H9 (cell line): ENCODE measurements at regions not wholly inside any gene's neighbourhood (a gene's known extent, or its start where the extent isn't known, plus 50 kb on each side); places are given as distances from the start of the nearest gene placed in this dataset.
"Not testable (repeated sequence)": the region's sequence is repeated elsewhere in the genome, so short reads cannot be mapped to it uniquely, and the experiment has no call there.

ENCODE experiments used
- DNase-seq: peaks from one replicate; pipeline ENCODE4 v3.0.0-alpha.2; 2017
- H2AFZ ChIP-seq: one replicate; pipeline ENCODE4 v1.6.1; 2013; ENCODE audit warnings: mild to moderate bottlenecking, low read length, control low read depth, moderate library complexity
- H2AK5ac ChIP-seq: 2 replicates; pipeline ENCODE4 v1.6.1; 2013; ENCODE audit warnings: low read length, control low read depth, mixed read lengths; ENCODE audit not compliant: insufficient read length
- H2BK120ac ChIP-seq: one replicate; pipeline ENCODE4 v1.6.1; 2013; ENCODE audit warnings: low read depth, mild to moderate bottlenecking, low read length, control low read depth, inconsistent platforms; ENCODE audit not compliant: poor library complexity, severe bottlenecking
- H2BK12ac ChIP-seq: 2 replicates; pipeline ENCODE4 v1.6.1; 2013; ENCODE audit warnings: low read length, control low read depth, mixed read lengths, low read depth; ENCODE audit not compliant: insufficient read length
- H2BK15ac ChIP-seq: 2 replicates; pipeline ENCODE4 v1.6.1; 2013; ENCODE audit warnings: low read depth, low read length, control low read depth
- H2BK20ac ChIP-seq: one replicate; pipeline ENCODE4 v1.6.1; 2013; ENCODE audit warnings: low read depth, mild to moderate bottlenecking, low read length, control low read depth, inconsistent platforms; ENCODE audit not compliant: poor library complexity, severe bottlenecking
- H2BK5ac ChIP-seq: 2 replicates; pipeline ENCODE4 v1.6.1; 2013; ENCODE audit warnings: low read length, control low read depth, mixed read lengths; ENCODE audit not compliant: insufficient read length
- H3K14ac ChIP-seq: 2 replicates; pipeline ENCODE4 v1.6.1; 2013; ENCODE audit warnings: low read length, control low read depth; ENCODE audit not compliant: insufficient read depth
- H3K18ac ChIP-seq: 2 replicates; pipeline ENCODE4 v1.6.1; 2013; ENCODE audit warnings: low read depth, mild to moderate bottlenecking, mixed read lengths, low read length, control low read depth; ENCODE audit not compliant: insufficient read length
- H3K23ac ChIP-seq: 2 replicates; pipeline ENCODE4 v1.6.1; 2013; ENCODE audit warnings: low read length, control low read depth, mixed read lengths, low read depth; ENCODE audit not compliant: insufficient read length
- H3K23me2 ChIP-seq: 2 replicates; pipeline ENCODE4 v1.6.1; 2013; ENCODE audit warnings: low read depth, mild to moderate bottlenecking, mixed read lengths, low read length, control low read depth; ENCODE audit not compliant: insufficient read length, poor library complexity, severe bottlenecking
- H3K27ac ChIP-seq: 2 replicates; pipeline ENCODE4 v1.5.1; 2013; ENCODE audit warnings: low read length, control low read depth, mixed read lengths, low read depth; ENCODE audit not compliant: insufficient read length
- H3K27me3 ChIP-seq: 2 replicates; pipeline ENCODE4 v1.6.1; 2013; ENCODE audit warnings: low read length, control low read depth, inconsistent platforms; ENCODE audit not compliant: insufficient read depth
- H3K4ac ChIP-seq: 2 replicates; pipeline ENCODE4 v1.6.1; 2013; ENCODE audit warnings: low read depth, mild to moderate bottlenecking, control low read depth, inconsistent platforms, low read length, moderate library complexity
- H3K4me1 ChIP-seq: 2 replicates; pipeline ENCODE4 v1.6.1; 2013; ENCODE audit warnings: low read length, control low read depth, inconsistent platforms; ENCODE audit not compliant: insufficient read depth
- H3K4me2 ChIP-seq: 2 replicates; pipeline ENCODE4 v1.6.1; 2013; ENCODE audit warnings: low read length, control low read depth, mixed read lengths; ENCODE audit not compliant: insufficient read length, insufficient read depth
- H3K56ac ChIP-seq: 2 replicates; pipeline ENCODE4 v1.6.1; 2013; ENCODE audit warnings: low read depth, mild to moderate bottlenecking, mixed read lengths, low read length, control low read depth; ENCODE audit not compliant: insufficient read length
- H3K79me1 ChIP-seq: 2 replicates; pipeline ENCODE4 v1.6.1; 2013; ENCODE audit warnings: low read depth, mild to moderate bottlenecking, moderate library complexity, low read length, control low read depth, inconsistent platforms; ENCODE audit not compliant: insufficient read depth, poor library complexity, severe bottlenecking
- H3K79me2 ChIP-seq: 2 replicates; pipeline ENCODE4 v1.6.1; 2013; ENCODE audit warnings: low read length, control low read depth, inconsistent platforms; ENCODE audit not compliant: insufficient read depth
- H3K9ac ChIP-seq: 2 replicates; pipeline ENCODE4 v1.6.1; 2013; ENCODE audit warnings: low read length, control low read depth, mixed read lengths; ENCODE audit not compliant: insufficient read length; ENCODE audit errors: extremely low read depth
- H3K9me3 ChIP-seq: one replicate; pipeline ENCODE4 v1.6.1; 2013; ENCODE audit warnings: low read depth, low read length, inconsistent platforms; ENCODE audit not compliant: control insufficient read depth
- H3T11ph ChIP-seq: one replicate; pipeline ENCODE4 v1.6.1; 2013; ENCODE audit warnings: mild to moderate bottlenecking, low read length, control low read depth, inconsistent platforms
- H4K20me1 ChIP-seq: one replicate; pipeline ENCODE4 v1.6.1; 2013; ENCODE audit not compliant: control insufficient read depth, insufficient read length, insufficient read depth
- H4K5ac ChIP-seq: 2 replicates; pipeline ENCODE4 v1.6.1; 2013; ENCODE audit warnings: low read depth, mild to moderate bottlenecking, mixed read lengths, low read length, control low read depth; ENCODE audit not compliant: insufficient read length
- H4K8ac ChIP-seq: replicated peaks from 2 replicates; pipeline ENCODE4 v1.6.1; 2013; ENCODE audit warnings: low read length, control low read depth, mixed read lengths, low read depth; ENCODE audit not compliant: insufficient read length
- H4K91ac ChIP-seq: 2 replicates; pipeline ENCODE4 v1.6.1; 2013; ENCODE audit warnings: low read depth, mild to moderate bottlenecking, moderate library complexity, mixed read lengths, low read length, control low read depth; ENCODE audit not compliant: insufficient read length
- H3K27ac Mint-ChIP-seq, 3 experiments: 2 replicates in 2 of 3; 3 replicates in 1 of 3; pipeline ENCODE4 v1.8.0; 2020 to 2021; ENCODE audit warnings: mixed read lengths in 3 of 3, mild to moderate bottlenecking in 1 of 3, moderate library complexity in 1 of 3
- H3K27me3 Mint-ChIP-seq: 2 replicates; pipeline ENCODE4 v1.8.0; 2021; ENCODE audit warnings: low read depth, mild to moderate bottlenecking, moderate library complexity, mixed read lengths
- H3K36me3 Mint-ChIP-seq, 3 experiments: 2 replicates in 2 of 3; 3 replicates in 1 of 3; pipeline ENCODE4 v1.8.0; 2020 to 2021; ENCODE audit warnings: low read depth in 3 of 3, mixed read lengths in 3 of 3; ENCODE audit not compliant: insufficient read depth in 1 of 3
- H3K4me1 Mint-ChIP-seq, 2 experiments: 2 replicates each; pipeline ENCODE4 v1.8.0; 2020; ENCODE audit warnings: mixed read lengths in 2 of 2
- H3K4me3 Mint-ChIP-seq, 2 experiments: 2 replicates in 1 of 2; 3 replicates in 1 of 2; pipeline ENCODE4 v1.8.0; 2020 to 2021; ENCODE audit warnings: mild to moderate bottlenecking in 2 of 2, mixed read lengths in 2 of 2, moderate library complexity in 1 of 2
- H3K9me3 Mint-ChIP-seq, 2 experiments: 2 replicates in 1 of 2; 3 replicates in 1 of 2; pipeline ENCODE4 v1.8.0; 2020; ENCODE audit warnings: mild to moderate bottlenecking in 2 of 2, mixed read lengths in 2 of 2, moderate library complexity in 1 of 2
- WGBS: extraction: QIAGEN DNeasy Blood & Tissue Kit; methylation state at CpG from one replicate; pipeline ENCODE4 v1.1.7; 2013; ENCODE audit warnings: missing lambda C conversion rate, low lambda C conversion rate, mixed read lengths; ENCODE audit not compliant: insufficient read length; ENCODE audit errors: extremely low coverage; 5-methylcytosine and 5-hydroxymethylcytosine counted together

- not testable (repeated sequence) for DNase-seq, H3K27ac Mint-ChIP-seq, H4K20me1 ChIP-seq, H3K23ac ChIP-seq, H2AK5ac ChIP-seq, H3K9ac ChIP-seq, H2BK120ac ChIP-seq, H3K4me3 Mint-ChIP-seq, H3K23me2 ChIP-seq, H4K91ac ChIP-seq, H3K14ac ChIP-seq, H3K27ac ChIP-seq, H3K79me1 ChIP-seq, H3K27me3 Mint-ChIP-seq, H2AFZ ChIP-seq, H3K79me2 ChIP-seq, H3K4ac ChIP-seq, H3K4me1 ChIP-seq, H3T11ph ChIP-seq, H3K27me3 ChIP-seq, H3K56ac ChIP-seq, H2BK20ac ChIP-seq, H3K18ac ChIP-seq, H3K4me2 ChIP-seq, H4K5ac ChIP-seq, H2BK5ac ChIP-seq, H4K8ac ChIP-seq, H2BK15ac ChIP-seq, H2BK12ac ChIP-seq
- Mint-ChIP-seq H3K9me3 (peaks cover 59 to 72% of the 10 kb centered on the region in 2 experiments), H3K4me1 (peaks cover 5 to 10% of the 10 kb centered on the region in 2 experiments), H3K36me3 (peaks cover 20 to 32% (median 28%) of the 10 kb centered on the region in 3 experiments)
- WGBS, result no CpG with 5 or more reads among the region's 8 CpGs
- peaks cover 12% of the 10 kb centered on the region for H3K9me3 ChIP-seq
These were observed 54.1 kb upstream of the RBMX start for GRCh38 chrX:136934652-136935051.
